Endodermal cell (in vitro differentiated cells): ENCODE measurements at regions not wholly inside any gene's neighbourhood (a gene's known extent, or its start where the extent isn't known, plus 50 kb on each side); places are given as distances from the start of the nearest gene placed in this dataset.

ENCODE experiments used
- DNase-seq: peaks from one replicate; pipeline ENCODE4 v3.0.0-alpha.2; 2017
- H3K27ac ChIP-seq: 2 replicates; pipeline ENCODE4 v1.5.1; 2013; ENCODE audit warnings: mild to moderate bottlenecking, low read depth, low read length, moderate library complexity
- H3K27me3 ChIP-seq: 2 replicates; pipeline ENCODE4 v1.6.1; 2013; ENCODE audit warnings: mild to moderate bottlenecking, low read length, moderate library complexity; ENCODE audit not compliant: insufficient read depth, control insufficient read depth, poor library complexity, severe bottlenecking
- H3K36me3 ChIP-seq: 2 replicates; pipeline ENCODE4 v1.7.0; 2013; ENCODE audit warnings: mild to moderate bottlenecking, low read length, moderate library complexity; ENCODE audit not compliant: control insufficient read depth, insufficient read depth
- H3K4me1 ChIP-seq: one replicate; pipeline ENCODE4 v1.7.0; 2013; ENCODE audit warnings: low read length; ENCODE audit not compliant: control insufficient read depth, insufficient read depth
- H3K4me3 ChIP-seq: 2 replicates; pipeline ENCODE4 v1.5.1; 2013; ENCODE audit warnings: mild to moderate bottlenecking, low read length, moderate library complexity
- H3K9ac ChIP-seq: 2 replicates; pipeline ENCODE4 v1.6.1; 2013; ENCODE audit warnings: mild to moderate bottlenecking, low read length, moderate library complexity; ENCODE audit not compliant: poor library complexity, severe bottlenecking; ENCODE audit errors: extremely low read depth
- H3K9me3 ChIP-seq: 2 replicates; pipeline ENCODE4 v1.6.1; 2013; ENCODE audit warnings: mild to moderate bottlenecking, low read length, moderate library complexity; ENCODE audit not compliant: control insufficient read depth
- H3K27ac Mint-ChIP-seq: 2 replicates; pipeline ENCODE4 v1.8.0; 2020; ENCODE audit warnings: mixed read lengths
- H3K27me3 Mint-ChIP-seq: 2 replicates; pipeline ENCODE4 v1.8.0; 2021; ENCODE audit warnings: mild to moderate bottlenecking, mixed read lengths; ENCODE audit not compliant: insufficient read depth
- H3K36me3 Mint-ChIP-seq: 2 replicates; pipeline ENCODE4 v1.8.0; 2020; ENCODE audit warnings: low read depth, mixed read lengths
- H3K4me1 Mint-ChIP-seq: 2 replicates; pipeline ENCODE4 v1.8.0; 2020; ENCODE audit warnings: mixed read lengths
- H3K4me3 Mint-ChIP-seq: 2 replicates; pipeline ENCODE4 v1.8.0; 2020; ENCODE audit warnings: mild to moderate bottlenecking, moderate library complexity, mixed read lengths
- H3K9me3 Mint-ChIP-seq: 2 replicates; pipeline ENCODE4 v1.8.0; 2020; ENCODE audit warnings: mild to moderate bottlenecking, mixed read lengths
- WGBS, 2 experiments: methylation state at CpG; one replicate each; pipeline versions ENCODE4 v1.1.5 to v1.1.7; 2013; ENCODE audit warnings: missing lambda C conversion rate in 2 of 2, mixed read lengths in 1 of 2; ENCODE audit not compliant: insufficient coverage in 1 of 2, insufficient read length in 1 of 2; 5-methylcytosine and 5-hydroxymethylcytosine counted together
- TF ChIP-seq, protein P1 (sequence below): fragments of 200-600 bp; sonication (generic); conservative IDR thresholded peaks from 2 replicates; pipeline ENCODE4 v1.5.0; 2021; ENCODE audit warnings: antibody characterized with exemption, mild to moderate bottlenecking

DNA sequence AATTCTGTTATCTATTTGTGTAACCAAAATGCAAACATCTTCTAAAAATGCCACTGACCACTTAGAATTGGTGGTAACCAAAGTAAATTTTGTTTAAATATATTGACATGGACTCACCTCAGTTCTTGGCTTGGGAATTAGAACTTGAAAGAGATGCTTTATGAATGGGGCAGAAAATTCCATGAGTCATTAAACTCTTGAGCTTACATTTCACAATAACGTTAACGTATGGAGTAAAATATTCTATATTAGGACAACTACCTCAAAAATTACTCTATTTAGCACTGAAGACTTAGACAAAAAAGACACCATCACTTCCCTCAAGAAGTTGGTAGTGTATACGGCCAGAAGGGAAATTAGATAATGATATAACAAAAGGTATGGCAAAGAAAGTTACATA lies 752.2 kb upstream of the MARCKS start:
- no peaks in the 10 kb centered on the region for H3K36me3 Mint-ChIP-seq
- Histone ChIP-seq H3K27me3 (no peaks in the 10 kb centered on the region), H3K36me3 (no peaks in the 10 kb centered on the region), H3K27ac (no peak overlapping the region), H3K9ac (no peak overlapping the region), H3K4me3 (no peak overlapping the region), H3K9me3 (peaks cover 5% of the 10 kb centered on the region), H3K4me1 (no peaks in the 10 kb centered on the region)
- no peaks in the 10 kb centered on the region for H3K27me3 Mint-ChIP-seq
- H3K27ac Mint-ChIP-seq, result no peak overlapping the region
- peaks cover 5% of the 10 kb centered on the region for H3K9me3 Mint-ChIP-seq
- H3K4me3 Mint-ChIP-seq, result no peak overlapping the region
- DNase-seq, result no peak
- TF ChIP-seq, protein P1, sequence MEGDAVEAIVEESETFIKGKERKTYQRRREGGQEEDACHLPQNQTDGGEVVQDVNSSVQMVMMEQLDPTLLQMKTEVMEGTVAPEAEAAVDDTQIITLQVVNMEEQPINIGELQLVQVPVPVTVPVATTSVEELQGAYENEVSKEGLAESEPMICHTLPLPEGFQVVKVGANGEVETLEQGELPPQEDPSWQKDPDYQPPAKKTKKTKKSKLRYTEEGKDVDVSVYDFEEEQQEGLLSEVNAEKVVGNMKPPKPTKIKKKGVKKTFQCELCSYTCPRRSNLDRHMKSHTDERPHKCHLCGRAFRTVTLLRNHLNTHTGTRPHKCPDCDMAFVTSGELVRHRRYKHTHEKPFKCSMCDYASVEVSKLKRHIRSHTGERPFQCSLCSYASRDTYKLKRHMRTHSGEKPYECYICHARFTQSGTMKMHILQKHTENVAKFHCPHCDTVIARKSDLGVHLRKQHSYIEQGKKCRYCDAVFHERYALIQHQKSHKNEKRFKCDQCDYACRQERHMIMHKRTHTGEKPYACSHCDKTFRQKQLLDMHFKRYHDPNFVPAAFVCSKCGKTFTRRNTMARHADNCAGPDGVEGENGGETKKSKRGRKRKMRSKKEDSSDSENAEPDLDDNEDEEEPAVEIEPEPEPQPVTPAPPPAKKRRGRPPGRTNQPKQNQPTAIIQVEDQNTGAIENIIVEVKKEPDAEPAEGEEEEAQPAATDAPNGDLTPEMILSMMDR, result no peak
- 94% methylated on average over 3 of the region's 3 CpGs; no CpG with 5 or more reads in 1 of the 2 experiments for WGBS, 2 experiments
- no peaks in the 10 kb centered on the region for H3K4me1 Mint-ChIP-seq

DNA sequence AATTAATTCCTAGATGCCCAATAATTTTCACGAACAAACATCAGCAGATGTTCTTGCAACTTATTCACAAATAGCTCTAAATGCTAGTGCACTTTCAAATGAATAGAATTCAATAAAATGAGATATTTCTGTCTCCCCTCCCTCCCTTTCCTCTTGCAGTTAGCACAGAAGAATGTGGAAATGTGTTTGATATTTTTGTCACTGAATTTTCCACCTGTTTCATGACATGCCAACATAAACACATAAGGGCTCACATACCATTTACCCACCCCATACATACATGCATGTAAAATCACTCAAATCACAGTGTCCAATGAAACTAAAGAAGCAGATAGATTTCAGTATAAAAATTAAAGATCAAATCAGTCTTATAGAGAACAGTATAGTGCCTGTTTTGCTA lies 746.9 kb upstream of the MARCKS start:
- peaks cover 5% of the 10 kb centered on the region for H3K9me3 ChIP-seq
- no peak overlapping the region for H3K4me3 ChIP-seq
- Mint-ChIP-seq H3K27me3 (no peaks in the 10 kb centered on the region), H3K4me1 (no peaks in the 10 kb centered on the region), H3K36me3 (no peaks in the 10 kb centered on the region), H3K27ac (no peak overlapping the region), H3K4me3 (no peak overlapping the region), H3K9me3 (peaks cover 5% of the 10 kb centered on the region)
- TF ChIP-seq, protein P1, result no peak
- H3K36me3 ChIP-seq, result no peaks in the 10 kb centered on the region
- no peak overlapping the region for H3K9ac ChIP-seq
- no peak for DNase-seq
- no peaks in the 10 kb centered on the region for H3K4me1 ChIP-seq
- H3K27ac ChIP-seq, result no peak overlapping the region
- H3K27me3 ChIP-seq, result no peaks in the 10 kb centered on the region
- 92% methylated on average over 1 of the region's 1 CpG; no CpG with 5 or more reads in 1 of the 2 experiments for WGBS, 2 experiments

DNA sequence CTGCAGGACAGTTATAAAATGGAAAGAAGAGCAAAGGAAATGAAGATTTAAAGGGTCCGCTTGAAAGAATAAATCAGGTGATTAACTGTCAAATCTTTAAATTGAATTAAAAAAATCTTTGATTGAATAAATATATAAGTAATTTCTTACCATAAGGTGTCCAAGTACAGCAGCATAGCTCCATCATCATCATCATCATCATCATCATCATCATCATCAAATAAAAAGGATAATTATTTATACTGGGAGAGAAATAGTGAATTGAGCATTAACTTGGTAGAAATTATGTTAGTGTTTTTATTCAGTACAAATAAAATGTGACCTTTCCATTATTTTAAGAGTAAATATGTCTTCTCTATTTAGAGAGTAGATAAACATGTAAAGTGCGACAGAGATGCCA lies 745.6 kb upstream of the MARCKS start:
- H3K27me3 Mint-ChIP-seq, result no peaks in the 10 kb centered on the region
- TF ChIP-seq, protein P1, result no peak
- no peaks in the 10 kb centered on the region for H3K4me1 Mint-ChIP-seq
- Histone ChIP-seq H3K4me3 (no peak overlapping the region), H3K4me1 (no peaks in the 10 kb centered on the region), H3K9ac (no peak overlapping the region), H3K36me3 (no peaks in the 10 kb centered on the region), H3K27ac (no peak overlapping the region), H3K9me3 (peaks cover 5% of the 10 kb centered on the region), H3K27me3 (no peaks in the 10 kb centered on the region)
- no peak for DNase-seq
- no peaks in the 10 kb centered on the region for H3K36me3 Mint-ChIP-seq
- peaks cover 5% of the 10 kb centered on the region for H3K9me3 Mint-ChIP-seq
- no peak overlapping the region for H3K27ac Mint-ChIP-seq
- 80 to 92% methylated on average over 1 to 2 of the region's 2 CpGs for WGBS, 2 experiments
- H3K4me3 Mint-ChIP-seq, result no peak overlapping the region
